Activated B cell treated with CpG ODN at 0.5 μM for 24 hours (primary cell): ENCODE measurements at regions not wholly inside any gene's neighbourhood (a gene's known extent, or its start where the extent isn't known, plus 50 kb on each side); places are given as distances from the start of the nearest gene placed in this dataset.

Source experiments
- ATAC-seq: fragments of 200-7000 bp; cut with Tn5 transposase; one replicate; pipeline ENCODE4 v1.10.0; 2021; ENCODE audit warnings: low read depth, mild to moderate bottlenecking, moderate library complexity
- CTCF ChIA-PET: fragments of 350-600 bp; sonication (Branson Sonifier 250); formaldehyde crosslinking; loops from one replicate; lab custom pipeline; 2021; ENCODE audit warnings: antibody characterized with exemption; lab: Charles Lee
- POLR2A ChIA-PET: fragments of 350-600 bp; sonication (Branson Sonifier 250); formaldehyde crosslinking; loops from one replicate; lab custom pipeline; 2021; ENCODE audit warnings: antibody characterized with exemption; lab: Charles Lee
- DNase-seq: peaks from one replicate; pipeline ENCODE4 v3.0.0; 2022
- H3K27ac Mint-ChIP-seq: one replicate; pipeline ENCODE4 v1.8.0; 2020; ENCODE audit warnings: mixed read lengths
- H3K27me3 Mint-ChIP-seq: one replicate; pipeline ENCODE4 v1.8.0; 2021; ENCODE audit warnings: mixed read lengths
- H3K36me3 Mint-ChIP-seq: one replicate; pipeline ENCODE4 v1.8.0; 2021; ENCODE audit warnings: low read depth, mixed read lengths
- H3K4me1 Mint-ChIP-seq: one replicate; pipeline ENCODE4 v1.8.0; 2021; ENCODE audit warnings: mixed read lengths
- H3K4me3 Mint-ChIP-seq: one replicate; pipeline ENCODE4 v1.8.0; 2020; ENCODE audit warnings: mild to moderate bottlenecking, mixed read lengths
- H3K9me3 Mint-ChIP-seq: one replicate; pipeline ENCODE4 v1.8.0; 2020; ENCODE audit warnings: mixed read lengths
- CTCF ChIP-seq: fragments of 200-600 bp; IDR thresholded peaks from one replicate; pipeline ENCODE4 v1.8.0; 2022; ENCODE audit warnings: antibody characterized with exemption, mild to moderate bottlenecking
- intact Hi-C: fragments of 100-400 bp; cut with micrococcal nuclease; formaldehyde crosslinking; loops from one replicate; pipeline ENCODE4 v1.15.1; 2024

GRCh38 chr7:9231630-9232121, 798.3 kb downstream of the NXPH1 start:
- no peaks in the 10 kb centered on the region for H3K4me1 Mint-ChIP-seq
- H3K36me3 Mint-ChIP-seq: no peaks in the 10 kb centered on the region
- H3K27me3 Mint-ChIP-seq: no peaks in the 10 kb centered on the region
- intact Hi-C loops: no loop called here
- H3K9me3 Mint-ChIP-seq: peaks cover 5% of the 10 kb centered on the region
- DNase-seq: no peak
- CTCF ChIA-PET: no interaction called here
- POLR2A ChIA-PET: no interaction called here
- TF ChIP-seq CTCF: no peak
- no peak overlapping the region for H3K27ac Mint-ChIP-seq
- H3K4me3 Mint-ChIP-seq: no peak overlapping the region
- no peak for ATAC-seq

GRCh38 chr7:9240001-9240400, 806.6 kb downstream of the NXPH1 start:
- Mint-ChIP-seq H3K27ac (no peak overlapping the region), H3K27me3 (no peaks in the 10 kb centered on the region), H3K9me3 (peaks cover 11% of the 10 kb centered on the region), H3K36me3 (no peaks in the 10 kb centered on the region), H3K4me1 (no peaks in the 10 kb centered on the region), H3K4me3 (no peak overlapping the region)
- ATAC-seq (no peak), DNase-seq (no peak)
- no peak for TF ChIP-seq CTCF
- intact Hi-C loops: no loop called here
- ChIA-PET CTCF (no interaction called here), POLR2A (no interaction called here)

DNA sequence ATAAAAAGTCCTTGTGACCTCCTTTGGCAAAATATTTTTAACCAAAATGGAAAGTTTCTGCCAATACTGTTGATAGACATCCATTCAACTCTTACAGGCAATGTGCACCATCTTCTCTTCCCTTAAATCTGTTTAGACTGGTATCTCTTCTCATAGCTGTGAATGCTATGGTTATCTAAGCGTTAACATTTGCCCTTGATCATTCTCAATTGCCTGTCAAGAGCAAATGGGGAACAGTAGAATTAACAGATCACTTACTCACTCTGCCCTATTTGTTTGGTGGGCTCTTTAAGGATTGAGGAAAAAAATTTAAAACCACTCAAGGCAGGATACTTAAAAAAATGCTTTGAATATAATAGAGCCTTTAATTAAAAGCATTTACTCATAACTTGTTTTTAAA, 808.4 kb downstream of the NXPH1 start:
- intact Hi-C loops: no loop called here
- Mint-ChIP-seq H3K36me3 (no peaks in the 10 kb centered on the region), H3K27me3 (no peaks in the 10 kb centered on the region), H3K4me1 (no peaks in the 10 kb centered on the region), H3K4me3 (no peak overlapping the region), H3K27ac (no peak overlapping the region), H3K9me3 (peaks cover 7% of the 10 kb centered on the region)
- CTCF ChIA-PET: no interaction called here
- ATAC-seq (no peak), DNase-seq (no peak)
- POLR2A ChIA-PET: no interaction called here
- TF ChIP-seq CTCF: no peak

- TF ChIP-seq CTCF: no peak
- POLR2A ChIA-PET: no interaction called here
- intact Hi-C loops: no loop called here
Measured at GRCh38 chr7:9242636-9243035, 809.2 kb downstream of the NXPH1 start.

DNA sequence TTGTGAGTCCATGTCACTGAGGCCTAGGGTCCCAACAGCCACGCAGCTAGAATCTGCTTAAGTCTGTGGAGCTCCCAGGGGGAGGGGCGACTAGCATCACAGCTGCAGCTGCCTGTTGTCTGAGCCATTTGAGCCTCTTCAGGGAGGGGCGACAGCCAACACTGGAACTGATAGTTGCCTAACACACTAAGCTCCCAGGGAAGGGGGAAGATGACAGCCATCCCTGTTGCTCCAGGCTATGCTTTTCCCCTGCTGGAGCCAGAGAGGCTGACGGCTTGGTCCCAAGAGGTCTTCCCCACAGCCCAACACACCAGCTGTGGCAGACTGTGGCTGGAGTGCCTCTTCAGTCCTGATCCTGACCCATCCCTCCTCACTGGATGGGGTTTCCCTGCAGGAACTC, 817.5 kb downstream of the NXPH1 start:
- H3K4me3 Mint-ChIP-seq: no peak overlapping the region
- peaks cover 15% of the 10 kb centered on the region for H3K9me3 Mint-ChIP-seq
- ATAC-seq (no peak), DNase-seq (no peak)
- H3K27ac Mint-ChIP-seq: no peak overlapping the region
- intact Hi-C loops: no loop called here
- CTCF ChIA-PET: no interaction called here
- no peaks in the 10 kb centered on the region for H3K4me1 Mint-ChIP-seq
- H3K36me3 Mint-ChIP-seq: no peaks in the 10 kb centered on the region
- POLR2A ChIA-PET: no interaction called here
- TF ChIP-seq CTCF: no peak
- no peaks in the 10 kb centered on the region for H3K27me3 Mint-ChIP-seq

More at GRCh38 chr7:9242636-9243035, 809.2 kb downstream of the NXPH1 start:
- H3K27me3 Mint-ChIP-seq: no peaks in the 10 kb centered on the region
- no peak overlapping the region for H3K27ac Mint-ChIP-seq
- CTCF ChIA-PET: no interaction called here
- no peak for ATAC-seq
- DNase-seq: no peak
- peaks cover 5% of the 10 kb centered on the region for H3K9me3 Mint-ChIP-seq
- no peaks in the 10 kb centered on the region for H3K4me1 Mint-ChIP-seq
- H3K36me3 Mint-ChIP-seq: no peaks in the 10 kb centered on the region
- no peak overlapping the region for H3K4me3 Mint-ChIP-seq
